ENCODE measurements at regions not wholly inside any gene's neighbourhood (a gene's known extent, or its start where the extent isn't known, plus 50 kb on each side); places are given as distances from the start of the nearest gene placed in this dataset.

DNA sequence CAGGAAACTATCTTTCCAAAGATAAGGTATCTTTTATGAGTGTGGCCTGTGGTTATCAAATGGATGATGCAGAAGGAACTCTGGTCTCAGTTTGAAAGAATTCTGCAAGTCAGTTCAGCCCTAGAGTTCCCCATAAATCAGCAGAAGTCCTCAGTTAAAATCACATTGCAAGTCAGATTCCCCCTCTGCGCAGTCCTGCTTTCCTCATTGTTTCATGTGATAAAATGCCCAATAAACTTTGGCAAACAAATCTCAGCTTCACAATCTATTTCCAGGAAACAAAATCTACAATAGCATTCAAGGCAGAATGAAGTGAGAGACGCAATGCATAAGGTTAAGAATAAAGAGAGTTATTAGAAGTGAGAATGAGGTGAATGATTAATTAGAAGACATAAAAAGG is 216.3 kb upstream of the KLHL1 start:
- TF ChIP-seq, protein P1, sequence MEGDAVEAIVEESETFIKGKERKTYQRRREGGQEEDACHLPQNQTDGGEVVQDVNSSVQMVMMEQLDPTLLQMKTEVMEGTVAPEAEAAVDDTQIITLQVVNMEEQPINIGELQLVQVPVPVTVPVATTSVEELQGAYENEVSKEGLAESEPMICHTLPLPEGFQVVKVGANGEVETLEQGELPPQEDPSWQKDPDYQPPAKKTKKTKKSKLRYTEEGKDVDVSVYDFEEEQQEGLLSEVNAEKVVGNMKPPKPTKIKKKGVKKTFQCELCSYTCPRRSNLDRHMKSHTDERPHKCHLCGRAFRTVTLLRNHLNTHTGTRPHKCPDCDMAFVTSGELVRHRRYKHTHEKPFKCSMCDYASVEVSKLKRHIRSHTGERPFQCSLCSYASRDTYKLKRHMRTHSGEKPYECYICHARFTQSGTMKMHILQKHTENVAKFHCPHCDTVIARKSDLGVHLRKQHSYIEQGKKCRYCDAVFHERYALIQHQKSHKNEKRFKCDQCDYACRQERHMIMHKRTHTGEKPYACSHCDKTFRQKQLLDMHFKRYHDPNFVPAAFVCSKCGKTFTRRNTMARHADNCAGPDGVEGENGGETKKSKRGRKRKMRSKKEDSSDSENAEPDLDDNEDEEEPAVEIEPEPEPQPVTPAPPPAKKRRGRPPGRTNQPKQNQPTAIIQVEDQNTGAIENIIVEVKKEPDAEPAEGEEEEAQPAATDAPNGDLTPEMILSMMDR (tag by site-specific recombination; IDR thresholded peaks at IDR 0.05): no peak
- TF ChIP-seq ZNF292 (tag by site-specific recombination; IDR thresholded peaks at IDR 0.05; ENCODE audit: borderline replicate concordance, low read depth) (no peak), ZNF677 (tag by site-specific recombination; IDR thresholded peaks at IDR 0.05) (no peak), ZXDB (tag by site-specific recombination; IDR thresholded peaks at IDR 0.05) (no peak), ZNF112 (tag by site-specific recombination; IDR thresholded peaks at IDR 0.05) (no peak), ZNF391 (tag by site-specific recombination; IDR thresholded peaks at IDR 0.05; ENCODE audit: borderline replicate concordance, low read depth) (no peak), ZBTB8A (tag by site-specific recombination; IDR thresholded peaks at IDR 0.05) (no peak), ZBTB48 (tag by site-specific recombination; IDR thresholded peaks at IDR 0.05) (no peak), ZNF555 (tag by site-specific recombination; conservative IDR thresholded peaks at IDR 0.05) (no peak)
- TF ChIP-seq, protein P2, sequence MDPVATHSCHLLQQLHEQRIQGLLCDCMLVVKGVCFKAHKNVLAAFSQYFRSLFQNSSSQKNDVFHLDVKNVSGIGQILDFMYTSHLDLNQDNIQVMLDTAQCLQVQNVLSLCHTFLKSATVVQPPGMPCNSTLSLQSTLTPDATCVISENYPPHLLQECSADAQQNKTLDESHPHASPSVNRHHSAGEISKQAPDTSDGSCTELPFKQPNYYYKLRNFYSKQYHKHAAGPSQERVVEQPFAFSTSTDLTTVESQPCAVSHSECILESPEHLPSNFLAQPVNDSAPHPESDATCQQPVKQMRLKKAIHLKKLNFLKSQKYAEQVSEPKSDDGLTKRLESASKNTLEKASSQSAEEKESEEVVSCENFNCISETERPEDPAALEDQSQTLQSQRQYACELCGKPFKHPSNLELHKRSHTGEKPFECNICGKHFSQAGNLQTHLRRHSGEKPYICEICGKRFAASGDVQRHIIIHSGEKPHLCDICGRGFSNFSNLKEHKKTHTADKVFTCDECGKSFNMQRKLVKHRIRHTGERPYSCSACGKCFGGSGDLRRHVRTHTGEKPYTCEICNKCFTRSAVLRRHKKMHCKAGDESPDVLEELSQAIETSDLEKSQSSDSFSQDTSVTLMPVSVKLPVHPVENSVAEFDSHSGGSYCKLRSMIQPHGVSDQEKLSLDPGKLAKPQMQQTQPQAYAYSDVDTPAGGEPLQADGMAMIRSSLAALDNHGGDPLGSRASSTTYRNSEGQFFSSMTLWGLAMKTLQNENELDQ (tag by site-specific recombination; IDR thresholded peaks at IDR 0.05; ENCODE audit: low read depth): no peak
- TF ChIP-seq, protein P3, sequence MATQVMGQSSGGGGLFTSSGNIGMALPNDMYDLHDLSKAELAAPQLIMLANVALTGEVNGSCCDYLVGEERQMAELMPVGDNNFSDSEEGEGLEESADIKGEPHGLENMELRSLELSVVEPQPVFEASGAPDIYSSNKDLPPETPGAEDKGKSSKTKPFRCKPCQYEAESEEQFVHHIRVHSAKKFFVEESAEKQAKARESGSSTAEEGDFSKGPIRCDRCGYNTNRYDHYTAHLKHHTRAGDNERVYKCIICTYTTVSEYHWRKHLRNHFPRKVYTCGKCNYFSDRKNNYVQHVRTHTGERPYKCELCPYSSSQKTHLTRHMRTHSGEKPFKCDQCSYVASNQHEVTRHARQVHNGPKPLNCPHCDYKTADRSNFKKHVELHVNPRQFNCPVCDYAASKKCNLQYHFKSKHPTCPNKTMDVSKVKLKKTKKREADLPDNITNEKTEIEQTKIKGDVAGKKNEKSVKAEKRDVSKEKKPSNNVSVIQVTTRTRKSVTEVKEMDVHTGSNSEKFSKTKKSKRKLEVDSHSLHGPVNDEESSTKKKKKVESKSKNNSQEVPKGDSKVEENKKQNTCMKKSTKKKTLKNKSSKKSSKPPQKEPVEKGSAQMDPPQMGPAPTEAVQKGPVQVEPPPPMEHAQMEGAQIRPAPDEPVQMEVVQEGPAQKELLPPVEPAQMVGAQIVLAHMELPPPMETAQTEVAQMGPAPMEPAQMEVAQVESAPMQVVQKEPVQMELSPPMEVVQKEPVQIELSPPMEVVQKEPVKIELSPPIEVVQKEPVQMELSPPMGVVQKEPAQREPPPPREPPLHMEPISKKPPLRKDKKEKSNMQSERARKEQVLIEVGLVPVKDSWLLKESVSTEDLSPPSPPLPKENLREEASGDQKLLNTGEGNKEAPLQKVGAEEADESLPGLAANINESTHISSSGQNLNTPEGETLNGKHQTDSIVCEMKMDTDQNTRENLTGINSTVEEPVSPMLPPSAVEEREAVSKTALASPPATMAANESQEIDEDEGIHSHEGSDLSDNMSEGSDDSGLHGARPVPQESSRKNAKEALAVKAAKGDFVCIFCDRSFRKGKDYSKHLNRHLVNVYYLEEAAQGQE (tag by site-specific recombination; IDR thresholded peaks at IDR 0.05): no peak

Measured in HEK293 (cell line).